Left ventricle myocardium inferior (tissue), 1 donor: ENCODE measurements at regions not wholly inside any gene's neighbourhood (a gene's known extent, or its start where the extent isn't known, plus 50 kb on each side); places are given as distances from the start of the nearest gene placed in this dataset.

Source experiments
- DNase-seq: peaks from one replicate; pipeline ENCODE4 v3.0.0-alpha.2; 2020
- H3K27ac ChIP-seq: fragments of 200-600 bp; replicated peaks from 2 replicates; pipeline ENCODE4 v1.8.0; 2021
- H3K27me3 ChIP-seq: fragments of 200-600 bp; 2 replicates; pipeline ENCODE4 v1.8.0; 2021; ENCODE audit warnings: low read depth
- H3K36me3 ChIP-seq: fragments of 200-600 bp; 2 replicates; pipeline ENCODE4 v1.8.0; 2021
- H3K4me1 ChIP-seq: fragments of 200-600 bp; 2 replicates; pipeline ENCODE4 v1.8.0; 2021
- H3K4me3 ChIP-seq: fragments of 200-600 bp; 2 replicates; pipeline ENCODE4 v1.8.0; 2021; ENCODE audit warnings: mild to moderate bottlenecking, moderate library complexity
- H3K9me3 ChIP-seq: fragments of 200-600 bp; replicated peaks from 2 replicates; pipeline ENCODE4 v1.8.0; 2021
- CTCF ChIP-seq: fragments of 200-600 bp; IDR thresholded peaks from 2 replicates; pipeline ENCODE4 v1.8.0; 2021; ENCODE audit warnings: antibody characterized with exemption, mild to moderate bottlenecking, borderline replicate concordance
- intact Hi-C: fragments of 100-400 bp; cut with micrococcal nuclease; formaldehyde crosslinking; loops from one replicate; pipeline ENCODE4 v1.11.0; 2022
- donor health status: DM: no; HTN: yes; CAD: no; lungs with severe emphysema.

GRCh38 chr4:186954509-186954908 lies 230.9 kb upstream of the FAT1 start:
- TF ChIP-seq CTCF, result no peak
- Histone ChIP-seq H3K27ac (peak overlapping the region; percentile 18), H3K9me3 (no peaks in the 10 kb centered on the region), H3K27me3 (no peaks in the 10 kb centered on the region), H3K36me3 (no peaks in the 10 kb centered on the region), H3K4me1 (no peaks in the 10 kb centered on the region), H3K4me3 (no peak overlapping the region)
- intact Hi-C loops, result no loop called here
- no peak for DNase-seq

DNA sequence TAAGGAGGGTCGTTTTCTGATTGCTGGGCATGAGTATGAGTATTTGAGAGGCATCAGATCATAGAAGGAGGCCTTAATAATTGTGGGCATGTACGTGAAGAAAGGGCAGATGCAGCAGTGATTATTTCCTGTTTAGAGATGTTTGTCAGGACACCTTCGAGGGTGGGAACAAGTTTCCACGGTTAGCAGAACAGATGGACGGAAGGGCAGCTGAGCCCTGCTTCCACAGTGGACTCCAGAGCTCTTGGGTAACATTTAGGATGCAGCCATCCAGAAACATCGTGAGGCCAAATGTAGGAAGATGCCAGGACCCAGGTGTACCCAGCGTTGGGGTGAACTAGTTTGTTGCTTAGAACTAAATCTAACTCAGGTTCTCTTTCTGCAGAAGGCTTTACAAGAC lies 231.3 kb upstream of the FAT1 start:
- TF ChIP-seq CTCF, result no peak
- no peaks in the 10 kb centered on the region for H3K36me3 ChIP-seq
- intact Hi-C loops, result no loop called here
- no peaks in the 10 kb centered on the region for H3K4me1 ChIP-seq
- H3K4me3 ChIP-seq, result no peak overlapping the region
- DNase-seq, result no peak
- H3K27ac ChIP-seq, result no peak overlapping the region
- no peaks in the 10 kb centered on the region for H3K9me3 ChIP-seq
- no peaks in the 10 kb centered on the region for H3K27me3 ChIP-seq

DNA sequence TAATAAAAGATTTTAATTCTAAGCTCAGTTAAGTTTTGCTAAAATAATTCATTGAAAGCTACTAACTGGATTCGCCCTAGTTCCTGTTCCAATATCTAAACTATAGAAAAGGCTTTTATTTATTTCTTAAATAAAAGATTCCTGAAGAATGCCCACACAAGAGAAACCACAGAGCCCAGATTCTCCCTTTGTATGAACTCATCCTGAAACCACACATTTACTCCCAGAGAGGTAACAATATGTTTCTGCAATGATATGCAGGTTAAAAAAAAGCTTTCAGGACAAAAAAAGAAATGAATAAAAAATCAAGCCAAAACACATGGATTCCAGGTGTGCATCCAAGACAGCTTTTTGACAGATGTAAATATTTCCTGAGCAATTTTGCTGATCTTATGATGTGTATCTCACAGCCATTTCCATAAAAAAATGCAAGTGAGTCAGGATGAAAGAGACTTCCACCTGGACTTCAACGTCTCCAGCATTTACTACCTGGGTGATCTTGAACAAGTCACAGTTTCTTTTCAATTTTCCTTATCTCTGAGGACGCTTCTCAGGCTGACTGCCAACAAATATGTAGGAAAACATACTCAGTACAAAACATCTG lies 234.4 kb upstream of the FAT1 start:
- DNase-seq, result no peak
- Histone ChIP-seq H3K4me1 (no peaks in the 10 kb centered on the region), H3K27me3 (no peaks in the 10 kb centered on the region), H3K4me3 (no peak overlapping the region), H3K27ac (no peak overlapping the region), H3K36me3 (no peaks in the 10 kb centered on the region), H3K9me3 (no peaks in the 10 kb centered on the region)
- intact Hi-C loops, result no loop called here
- TF ChIP-seq CTCF, result no peak

- Histone ChIP-seq H3K27me3 (no peaks in the 10 kb centered on the region), H3K36me3 (no peaks in the 10 kb centered on the region), H3K27ac (no peak overlapping the region), H3K4me3 (no peak overlapping the region), H3K9me3 (no peaks in the 10 kb centered on the region), H3K4me1 (no peaks in the 10 kb centered on the region)
- no peak for DNase-seq
- intact Hi-C loops, result no loop called here
- no peak for TF ChIP-seq CTCF
Observed at GRCh38 chr4:186958726-186959350, 235.2 kb upstream of the FAT1 start.

DNA sequence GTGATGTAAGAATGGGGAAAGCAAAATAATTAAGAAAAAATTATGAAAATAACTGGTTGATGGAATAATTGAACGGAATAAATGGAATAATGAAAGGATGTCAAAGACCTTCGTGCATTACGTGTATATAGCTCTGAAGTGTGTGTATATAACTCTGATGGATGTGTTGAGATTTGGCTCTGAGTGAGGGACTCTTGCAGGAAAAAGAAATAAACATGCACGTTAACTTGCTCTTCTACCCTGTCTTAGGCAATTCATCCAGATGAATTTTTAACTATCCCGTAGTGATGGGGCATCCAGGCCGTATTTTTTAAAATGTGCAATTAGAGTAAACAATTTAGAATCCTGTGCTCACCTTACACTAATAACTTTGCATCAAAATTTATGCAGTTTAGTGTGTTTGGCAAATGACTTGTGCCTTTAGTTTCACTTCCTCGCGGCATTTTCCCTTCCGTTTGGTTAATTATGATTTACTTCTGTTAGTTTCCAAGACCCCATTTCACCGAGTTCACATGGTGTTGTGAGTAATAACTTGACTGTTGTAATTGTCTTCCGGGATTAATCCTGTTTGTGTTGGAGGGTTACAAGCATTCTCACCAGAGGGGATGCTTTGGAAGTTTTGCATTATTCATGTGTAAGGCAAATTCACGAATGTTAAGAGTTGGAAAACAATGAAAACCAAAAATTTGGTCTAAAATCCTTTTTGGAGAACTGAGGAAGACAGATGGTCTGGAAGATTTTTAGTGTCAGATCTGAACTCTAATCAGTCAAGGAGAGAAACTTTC lies 256.5 kb upstream of the FAT1 start:
- intact Hi-C loops, result no loop called here
- H3K9me3 ChIP-seq, result no peaks in the 10 kb centered on the region
- no peaks in the 10 kb centered on the region for H3K4me1 ChIP-seq
- H3K4me3 ChIP-seq, result no peak overlapping the region
- no peaks in the 10 kb centered on the region for H3K36me3 ChIP-seq
- no peaks in the 10 kb centered on the region for H3K27me3 ChIP-seq
- DNase-seq, result no peak
- H3K27ac ChIP-seq, result no peak overlapping the region
- TF ChIP-seq CTCF, result no peak
